ENCODE measurements at regions not wholly inside any gene's neighbourhood (a gene's known extent, or its start where the extent isn't known, plus 50 kb on each side); places are given as distances from the start of the nearest gene placed in this dataset.

DNA sequence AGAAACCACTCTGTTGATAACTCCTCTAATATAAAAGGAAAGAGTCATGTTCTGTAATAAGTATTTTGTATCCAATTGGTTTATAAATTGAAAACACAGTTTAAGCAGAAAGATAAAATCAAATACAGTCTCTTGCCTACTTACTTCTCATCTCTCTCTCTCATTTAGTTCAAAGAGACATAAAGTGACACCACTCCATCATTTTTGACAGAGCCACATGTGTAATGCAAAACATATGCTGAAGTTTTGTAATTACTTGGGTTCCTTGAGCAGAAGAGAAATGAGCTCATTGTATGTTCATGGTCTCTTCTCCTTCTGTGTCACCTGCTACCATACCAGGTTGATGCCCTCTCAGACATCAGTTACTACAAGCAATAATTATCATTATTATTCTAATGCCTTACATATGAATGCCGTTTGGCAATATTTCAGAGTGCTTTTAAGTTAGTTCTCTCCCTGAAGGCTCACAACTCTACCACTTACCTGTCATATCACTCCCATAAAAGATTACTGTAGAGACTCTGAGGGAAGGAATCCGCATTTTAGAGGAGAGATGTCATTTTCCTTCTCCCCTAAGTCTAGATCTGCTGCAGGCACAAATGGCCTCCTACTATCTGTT lies 59.9 kb upstream of the SKAP2 start:
- no peak for TF ChIP-seq POLR2AphosphoS5 (IDR thresholded peaks at IDR 0.05)
- TF ChIP-seq, protein P1, sequence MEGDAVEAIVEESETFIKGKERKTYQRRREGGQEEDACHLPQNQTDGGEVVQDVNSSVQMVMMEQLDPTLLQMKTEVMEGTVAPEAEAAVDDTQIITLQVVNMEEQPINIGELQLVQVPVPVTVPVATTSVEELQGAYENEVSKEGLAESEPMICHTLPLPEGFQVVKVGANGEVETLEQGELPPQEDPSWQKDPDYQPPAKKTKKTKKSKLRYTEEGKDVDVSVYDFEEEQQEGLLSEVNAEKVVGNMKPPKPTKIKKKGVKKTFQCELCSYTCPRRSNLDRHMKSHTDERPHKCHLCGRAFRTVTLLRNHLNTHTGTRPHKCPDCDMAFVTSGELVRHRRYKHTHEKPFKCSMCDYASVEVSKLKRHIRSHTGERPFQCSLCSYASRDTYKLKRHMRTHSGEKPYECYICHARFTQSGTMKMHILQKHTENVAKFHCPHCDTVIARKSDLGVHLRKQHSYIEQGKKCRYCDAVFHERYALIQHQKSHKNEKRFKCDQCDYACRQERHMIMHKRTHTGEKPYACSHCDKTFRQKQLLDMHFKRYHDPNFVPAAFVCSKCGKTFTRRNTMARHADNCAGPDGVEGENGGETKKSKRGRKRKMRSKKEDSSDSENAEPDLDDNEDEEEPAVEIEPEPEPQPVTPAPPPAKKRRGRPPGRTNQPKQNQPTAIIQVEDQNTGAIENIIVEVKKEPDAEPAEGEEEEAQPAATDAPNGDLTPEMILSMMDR (IDR thresholded peaks at IDR 0.05) = no peak
